Neural progenitor cell (in vitro differentiated cells): ENCODE measurements at regions not wholly inside any gene's neighbourhood (a gene's known extent, or its start where the extent isn't known, plus 50 kb on each side); places are given as distances from the start of the nearest gene placed in this dataset.

Experiments
- DNase-seq: peaks from one replicate; pipeline ENCODE4 v3.0.0-alpha.2; 2016; ENCODE audit warnings: low spot score
- H2AFZ ChIP-seq: fragments of 200-600 bp; sonication (generic); replicated peaks from 2 replicates; pipeline ENCODE4 v1.6.1; 2016; ENCODE audit warnings: antibody characterized with exemption
- H3F3A ChIP-seq: fragments of 200-600 bp; sonication (generic); 2 replicates; pipeline ENCODE4 v1.6.1; 2016; ENCODE audit warnings: antibody characterized with exemption, low read depth
- H3K27ac ChIP-seq: fragments of 200-600 bp; sonication (generic); 2 replicates; pipeline ENCODE4 v1.5.1; 2016; ENCODE audit warnings: mild to moderate bottlenecking
- H3K27me3 ChIP-seq: fragments of 200-600 bp; sonication (generic); 2 replicates; pipeline ENCODE4 v1.6.1; 2016; ENCODE audit warnings: mild to moderate bottlenecking, moderate library complexity
- H3K36me3 ChIP-seq: fragments of 200-600 bp; sonication (generic); 2 replicates; pipeline ENCODE4 v1.5.1; 2016
- H3K4me1 ChIP-seq: fragments of 200-600 bp; sonication (generic); 2 replicates; pipeline ENCODE4 v1.6.1; 2016; ENCODE audit warnings: mixed run types
- H3K4me2 ChIP-seq: fragments of 200-600 bp; sonication (generic); 2 replicates; pipeline ENCODE4 v1.6.1; 2016
- H3K4me3 ChIP-seq: fragments of 200-600 bp; sonication (generic); 2 replicates; pipeline ENCODE4 v1.5.1; 2016
- H3K79me2 ChIP-seq: fragments of 200-600 bp; sonication (generic); 2 replicates; pipeline ENCODE4 v1.6.1; 2016; ENCODE audit warnings: low read depth
- H3K9ac ChIP-seq: fragments of 200-600 bp; sonication (generic); 2 replicates; pipeline ENCODE4 v1.6.1; 2016
- H3K9me3 ChIP-seq: fragments of 200-600 bp; sonication (generic); 2 replicates; pipeline ENCODE4 v1.5.1; 2016; ENCODE audit warnings: low read depth
- H4K20me1 ChIP-seq: fragments of 200-600 bp; sonication (generic); 2 replicates; pipeline ENCODE4 v1.6.1; 2016; ENCODE audit warnings: low read depth
- H3K27ac Mint-ChIP-seq: 3 replicates; pipeline ENCODE4 v1.8.0; 2021; ENCODE audit warnings: mixed read lengths
- H3K27me3 Mint-ChIP-seq: 2 replicates; pipeline ENCODE4 v1.8.0; 2022; ENCODE audit warnings: low read depth, mild to moderate bottlenecking, inconsistent platforms, moderate library complexity, mixed read lengths; ENCODE audit not compliant: insufficient read depth
- H3K36me3 Mint-ChIP-seq: 3 replicates; pipeline ENCODE4 v1.8.0; 2021; ENCODE audit warnings: mixed read lengths
- H3K4me1 Mint-ChIP-seq: 3 replicates; pipeline ENCODE4 v1.8.0; 2021; ENCODE audit warnings: mixed read lengths
- H3K4me3 Mint-ChIP-seq: 3 replicates; pipeline ENCODE4 v1.8.0; 2021; ENCODE audit warnings: mild to moderate bottlenecking, moderate library complexity, mixed read lengths
- H3K9me3 Mint-ChIP-seq: 3 replicates; pipeline ENCODE4 v1.8.0; 2020; ENCODE audit warnings: mixed read lengths
- EZH2 ChIP-seq: fragments of 200-600 bp; sonication (generic); IDR thresholded peaks from 2 replicates; pipeline ENCODE4 v1.6.1; 2017; ENCODE audit warnings: antibody characterized with exemption, mild to moderate bottlenecking, moderate library complexity
- EZH2phosphoT487 ChIP-seq: fragments of 200-600 bp; sonication (generic); IDR thresholded peaks from 2 replicates; pipeline ENCODE4 v1.6.1; 2017; ENCODE audit warnings: antibody characterized with exemption
- TF ChIP-seq, protein P1 (sequence below): fragments of 200-600 bp; sonication (generic); IDR thresholded peaks from 2 replicates; pipeline ENCODE4 v1.5.1; 2017; ENCODE audit warnings: antibody characterized with exemption, mild to moderate bottlenecking

DNA sequence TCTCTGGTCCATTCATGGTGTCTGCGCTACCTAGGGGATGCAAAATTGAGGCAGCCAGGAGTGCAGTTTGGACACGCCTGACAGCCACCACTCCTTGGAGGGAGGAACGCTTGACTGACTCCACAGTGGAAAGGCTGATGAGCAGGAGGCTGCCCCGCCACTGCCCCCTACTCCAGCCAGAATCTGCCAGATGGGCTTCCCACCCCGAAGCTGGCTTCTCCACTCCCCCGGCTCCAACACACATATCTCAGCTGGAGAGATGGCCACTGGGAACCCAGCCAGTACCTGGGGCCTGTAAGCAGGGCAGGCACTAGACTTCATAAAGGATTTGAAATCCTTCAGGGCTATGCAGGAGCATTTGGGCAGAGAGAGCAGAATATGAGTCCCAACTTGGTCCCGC lies 51.4 kb upstream of the BLCAP start:
- Mint-ChIP-seq H3K4me1 (peaks cover 10% of the 10 kb centered on the region), H3K4me3 (no peak overlapping the region), H3K27ac (no peak overlapping the region), H3K9me3 (no peaks in the 10 kb centered on the region), H3K36me3 (no peaks in the 10 kb centered on the region), H3K27me3 (peaks cover 20% of the 10 kb centered on the region)
- H3F3A ChIP-seq: no peaks in the 10 kb centered on the region
- no peak for DNase-seq
- H3K4me1 ChIP-seq: no peaks in the 10 kb centered on the region
- H3K4me2 ChIP-seq: no peak overlapping the region
- H3K79me2 ChIP-seq: no peaks in the 10 kb centered on the region
- H3K27me3 ChIP-seq: no peaks in the 10 kb centered on the region
- TF ChIP-seq EZH2 (no peak), EZH2phosphoT487 (no peak)
- TF ChIP-seq, protein P1, sequence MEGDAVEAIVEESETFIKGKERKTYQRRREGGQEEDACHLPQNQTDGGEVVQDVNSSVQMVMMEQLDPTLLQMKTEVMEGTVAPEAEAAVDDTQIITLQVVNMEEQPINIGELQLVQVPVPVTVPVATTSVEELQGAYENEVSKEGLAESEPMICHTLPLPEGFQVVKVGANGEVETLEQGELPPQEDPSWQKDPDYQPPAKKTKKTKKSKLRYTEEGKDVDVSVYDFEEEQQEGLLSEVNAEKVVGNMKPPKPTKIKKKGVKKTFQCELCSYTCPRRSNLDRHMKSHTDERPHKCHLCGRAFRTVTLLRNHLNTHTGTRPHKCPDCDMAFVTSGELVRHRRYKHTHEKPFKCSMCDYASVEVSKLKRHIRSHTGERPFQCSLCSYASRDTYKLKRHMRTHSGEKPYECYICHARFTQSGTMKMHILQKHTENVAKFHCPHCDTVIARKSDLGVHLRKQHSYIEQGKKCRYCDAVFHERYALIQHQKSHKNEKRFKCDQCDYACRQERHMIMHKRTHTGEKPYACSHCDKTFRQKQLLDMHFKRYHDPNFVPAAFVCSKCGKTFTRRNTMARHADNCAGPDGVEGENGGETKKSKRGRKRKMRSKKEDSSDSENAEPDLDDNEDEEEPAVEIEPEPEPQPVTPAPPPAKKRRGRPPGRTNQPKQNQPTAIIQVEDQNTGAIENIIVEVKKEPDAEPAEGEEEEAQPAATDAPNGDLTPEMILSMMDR: no peak
- no peak overlapping the region for H3K9ac ChIP-seq
- H3K27ac ChIP-seq: no peak overlapping the region
- no peaks in the 10 kb centered on the region for H4K20me1 ChIP-seq
- H3K36me3 ChIP-seq: no peaks in the 10 kb centered on the region
- H2AFZ ChIP-seq: no peak overlapping the region
- H3K9me3 ChIP-seq: no peaks in the 10 kb centered on the region
- no peak overlapping the region for H3K4me3 ChIP-seq

- Histone ChIP-seq H3K36me3 (no peaks in the 10 kb centered on the region), H3K79me2 (no peaks in the 10 kb centered on the region), H3K4me2 (no peak overlapping the region), H3K4me1 (no peaks in the 10 kb centered on the region), H3K27ac (no peak overlapping the region), H3K27me3 (no peaks in the 10 kb centered on the region), H3K9ac (no peak overlapping the region), H4K20me1 (no peaks in the 10 kb centered on the region), H3K9me3 (no peaks in the 10 kb centered on the region), H3F3A (no peaks in the 10 kb centered on the region), H3K4me3 (no peak overlapping the region), H2AFZ (no peak overlapping the region)
- TF ChIP-seq EZH2 (no peak), EZH2phosphoT487 (no peak)
- TF ChIP-seq, protein P1: no peak
- H3K9me3 Mint-ChIP-seq: peaks cover 3% of the 10 kb centered on the region
- DNase-seq: no peak
- H3K4me3 Mint-ChIP-seq: no peak overlapping the region
- peaks cover 6% of the 10 kb centered on the region for H3K4me1 Mint-ChIP-seq
- H3K27me3 Mint-ChIP-seq: peaks cover 20% of the 10 kb centered on the region
- H3K27ac Mint-ChIP-seq: no peak overlapping the region
- no peaks in the 10 kb centered on the region for H3K36me3 Mint-ChIP-seq
These were observed 50.3 kb upstream of the BLCAP start for GRCh38 chr20:37577981-37578380.
